ENCODE measurements at regions not wholly inside any gene's neighbourhood (a gene's known extent, or its start where the extent isn't known, plus 50 kb on each side); places are given as distances from the start of the nearest gene placed in this dataset.

- no peaks in the 10 kb centered on the region for H3K36me3 ChIP-seq (ENCODE audit: control insufficient read depth in 1 of 2, insufficient read depth in 2 of 2, low read length in 2 of 2)
- H3K27me3 ChIP-seq (ENCODE audit: control insufficient read depth in 1 of 2, insufficient read depth in 2 of 2, low read length in 2 of 2) = no peaks in the 10 kb centered on the region
- no peak overlapping the region for H3K27ac ChIP-seq (ENCODE audit: low read depth, low read length)
- no peaks in the 10 kb centered on the region for H3K4me1 ChIP-seq (ENCODE audit: control insufficient read depth in 1 of 2, insufficient read depth in 2 of 2, low read length in 2 of 2)
- H3K9ac ChIP-seq (ENCODE audit: low read depth in 1 of 2, low read length in 2 of 2) = no peak overlapping the region
- H3K9me3 ChIP-seq (ENCODE audit: control insufficient read depth in 1 of 2, low read length in 2 of 2) = no peaks in the 10 kb centered on the region
- H3K4me3 ChIP-seq (ENCODE audit: low read depth in 1 of 2, low read length in 2 of 2) = no peak overlapping the region
Observed at GRCh38 chr6:19771753-19772336, 65.3 kb upstream of the ID4 start.

- Histone ChIP-seq H3K27ac (ENCODE audit: low read depth, low read length) (no peak overlapping the region), H3K27me3 (ENCODE audit: control insufficient read depth in 1 of 2, insufficient read depth in 2 of 2, low read length in 2 of 2) (no peaks in the 10 kb centered on the region), H3K9me3 (ENCODE audit: control insufficient read depth in 1 of 2, low read length in 2 of 2) (no peaks in the 10 kb centered on the region), H3K4me3 (ENCODE audit: low read depth in 1 of 2, low read length in 2 of 2) (no peak overlapping the region), H3K4me1 (ENCODE audit: control insufficient read depth in 1 of 2, insufficient read depth in 2 of 2, low read length in 2 of 2) (no peaks in the 10 kb centered on the region), H3K9ac (ENCODE audit: low read depth in 1 of 2, low read length in 2 of 2) (no peak overlapping the region), H3K36me3 (ENCODE audit: control insufficient read depth in 1 of 2, insufficient read depth in 2 of 2, low read length in 2 of 2) (no peaks in the 10 kb centered on the region)
Observed at GRCh38 chr6:19772891-19773290, 64.3 kb upstream of the ID4 start.

GRCh38 chr6:19781269-19781668 is 55.9 kb upstream of the ID4 start:
- Histone ChIP-seq H3K4me1 (ENCODE audit: control insufficient read depth in 1 of 2, insufficient read depth in 2 of 2, low read length in 2 of 2) (no peaks in the 10 kb centered on the region), H3K9me3 (ENCODE audit: control insufficient read depth in 1 of 2, low read length in 2 of 2) (no peaks in the 10 kb centered on the region), H3K27ac (ENCODE audit: low read depth, low read length) (no peak overlapping the region), H3K4me3 (ENCODE audit: low read depth in 1 of 2, low read length in 2 of 2) (no peak overlapping the region), H3K9ac (ENCODE audit: low read depth in 1 of 2, low read length in 2 of 2) (no peak overlapping the region), H3K36me3 (ENCODE audit: control insufficient read depth in 1 of 2, insufficient read depth in 2 of 2, low read length in 2 of 2) (no peaks in the 10 kb centered on the region), H3K27me3 (ENCODE audit: control insufficient read depth in 1 of 2, insufficient read depth in 2 of 2, low read length in 2 of 2) (no peaks in the 10 kb centered on the region)

GRCh38 chr6:19782588-19782987 is 54.6 kb upstream of the ID4 start:
- H3K4me3 ChIP-seq (ENCODE audit: low read depth in 1 of 2, low read length in 2 of 2) = no peak overlapping the region
- H3K27ac ChIP-seq (ENCODE audit: low read depth, low read length) = no peak overlapping the region
- H3K9ac ChIP-seq (ENCODE audit: low read depth in 1 of 2, low read length in 2 of 2) = no peak overlapping the region
- no peaks in the 10 kb centered on the region for H3K27me3 ChIP-seq (ENCODE audit: control insufficient read depth in 1 of 2, insufficient read depth in 2 of 2, low read length in 2 of 2)
- no peaks in the 10 kb centered on the region for H3K9me3 ChIP-seq (ENCODE audit: control insufficient read depth in 1 of 2, low read length in 2 of 2)
- H3K4me1 ChIP-seq (ENCODE audit: control insufficient read depth in 1 of 2, insufficient read depth in 2 of 2, low read length in 2 of 2) = no peaks in the 10 kb centered on the region
- no peaks in the 10 kb centered on the region for H3K36me3 ChIP-seq (ENCODE audit: control insufficient read depth in 1 of 2, insufficient read depth in 2 of 2, low read length in 2 of 2)
